ENCODE measurements at regions not wholly inside any gene's neighbourhood (a gene's known extent, or its start where the extent isn't known, plus 50 kb on each side); places are given as distances from the start of the nearest gene placed in this dataset.

DNA sequence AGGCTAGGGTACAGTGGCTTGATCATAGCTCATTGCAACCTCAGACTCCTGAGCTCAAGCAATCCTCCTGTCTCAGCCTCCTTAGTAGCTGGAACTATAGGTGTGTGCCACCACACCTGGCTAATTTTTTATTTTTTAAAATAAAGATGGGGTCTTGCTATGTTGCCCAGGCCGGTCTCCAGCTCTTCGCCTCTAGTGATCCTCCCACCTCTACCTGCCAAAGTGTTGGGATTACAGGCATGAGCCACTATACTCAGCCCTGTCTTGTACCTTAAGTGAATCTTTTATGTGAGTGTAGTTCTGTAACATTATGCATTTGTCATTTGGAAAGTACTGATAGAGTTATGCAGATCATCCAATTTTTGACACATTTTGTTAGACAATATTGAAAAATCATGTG, 66.9 kb upstream of the C15orf39 start:
- no peak for ATAC-seq
- no peak for DNase-seq

DNA sequence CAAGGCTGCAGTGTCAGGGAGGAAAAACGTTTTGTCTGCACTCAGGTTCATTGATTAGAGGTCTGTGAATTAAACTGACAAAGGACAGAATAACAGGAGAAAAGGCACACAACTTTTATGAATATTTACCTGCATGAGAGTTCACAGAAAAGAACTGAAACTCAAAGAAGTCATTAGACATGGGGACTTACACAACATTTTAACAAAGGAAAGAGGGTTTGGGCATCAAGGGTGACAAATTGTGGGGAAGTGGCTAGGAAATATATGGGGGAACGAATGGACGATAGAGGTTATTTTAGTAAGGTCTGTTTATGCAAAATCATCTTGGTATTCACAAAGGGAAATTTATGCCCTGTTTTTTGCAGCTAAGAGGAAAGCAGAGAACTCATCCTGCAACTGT, 65.6 kb upstream of the C15orf39 start:
- ATAC-seq (no peak), DNase-seq (no peak)

DNA sequence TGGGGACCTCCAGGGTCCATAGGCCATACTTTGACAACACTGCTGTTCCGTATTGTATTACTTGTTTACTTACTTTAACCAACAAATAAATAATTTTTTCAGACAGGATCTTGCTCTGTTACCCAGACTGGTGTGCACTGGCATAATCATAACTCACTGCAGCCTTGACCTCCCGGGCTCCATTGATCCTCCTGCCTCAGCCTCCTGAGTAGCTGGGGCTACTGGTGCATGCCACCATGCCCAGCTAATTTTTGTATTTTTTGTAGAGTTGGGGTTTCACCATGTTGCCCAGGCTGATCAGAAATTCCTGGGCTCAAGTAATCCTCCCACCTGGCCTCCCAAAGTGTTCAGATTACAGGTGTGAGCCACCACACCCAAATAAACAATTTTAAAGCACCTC, 64.9 kb upstream of the C15orf39 start:
- ATAC-seq = no peak
- no peak for DNase-seq

DNA sequence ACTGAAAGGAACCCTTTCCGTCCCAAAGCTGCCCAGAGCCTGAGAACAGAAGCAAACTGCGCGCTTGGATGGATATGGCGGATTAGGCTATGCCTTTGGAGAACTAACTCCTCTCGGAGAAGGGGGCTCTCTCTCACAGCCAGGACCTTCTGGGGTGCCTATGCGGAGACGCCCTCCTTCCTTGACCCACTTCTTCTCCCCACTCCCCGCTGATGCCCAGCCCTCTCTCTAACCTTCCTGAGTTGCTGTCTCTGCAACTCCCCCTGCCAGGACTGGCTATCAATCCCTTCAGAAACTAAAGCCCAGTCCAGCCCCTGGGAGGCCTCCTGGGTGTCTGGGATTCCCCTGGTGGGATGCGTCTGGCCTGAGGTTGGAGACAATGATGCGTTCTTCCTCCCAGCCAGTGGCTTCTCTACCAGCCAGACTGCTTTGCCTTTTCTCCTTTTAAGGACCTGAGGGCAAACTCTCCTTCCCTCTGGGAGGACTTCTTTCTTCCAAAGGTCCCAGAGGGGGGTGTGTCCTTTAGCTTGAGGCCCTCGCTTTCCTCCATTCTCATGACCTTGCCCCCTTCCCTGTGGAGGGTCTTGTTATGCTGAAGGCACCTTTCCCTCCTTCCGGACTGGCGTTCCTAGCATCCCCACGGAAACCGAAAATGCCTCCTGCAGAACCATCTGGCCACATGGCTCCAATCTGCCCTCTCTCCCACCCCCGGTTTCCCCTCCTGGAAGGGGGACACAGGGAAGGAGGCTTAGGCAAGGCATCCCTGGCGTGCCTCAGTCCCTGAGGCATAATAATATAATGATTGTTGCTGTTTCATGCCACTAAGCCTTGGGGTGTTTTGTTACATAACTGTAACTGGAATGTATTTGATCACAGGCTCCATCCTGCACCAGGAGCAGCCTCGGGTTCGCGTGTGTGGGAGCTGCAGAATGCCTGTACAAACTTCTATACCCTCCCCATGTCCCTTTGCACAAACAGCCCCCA, 63.4 kb upstream of the C15orf39 start:
- ATAC-seq (no peak), DNase-seq (no peak)

DNA sequence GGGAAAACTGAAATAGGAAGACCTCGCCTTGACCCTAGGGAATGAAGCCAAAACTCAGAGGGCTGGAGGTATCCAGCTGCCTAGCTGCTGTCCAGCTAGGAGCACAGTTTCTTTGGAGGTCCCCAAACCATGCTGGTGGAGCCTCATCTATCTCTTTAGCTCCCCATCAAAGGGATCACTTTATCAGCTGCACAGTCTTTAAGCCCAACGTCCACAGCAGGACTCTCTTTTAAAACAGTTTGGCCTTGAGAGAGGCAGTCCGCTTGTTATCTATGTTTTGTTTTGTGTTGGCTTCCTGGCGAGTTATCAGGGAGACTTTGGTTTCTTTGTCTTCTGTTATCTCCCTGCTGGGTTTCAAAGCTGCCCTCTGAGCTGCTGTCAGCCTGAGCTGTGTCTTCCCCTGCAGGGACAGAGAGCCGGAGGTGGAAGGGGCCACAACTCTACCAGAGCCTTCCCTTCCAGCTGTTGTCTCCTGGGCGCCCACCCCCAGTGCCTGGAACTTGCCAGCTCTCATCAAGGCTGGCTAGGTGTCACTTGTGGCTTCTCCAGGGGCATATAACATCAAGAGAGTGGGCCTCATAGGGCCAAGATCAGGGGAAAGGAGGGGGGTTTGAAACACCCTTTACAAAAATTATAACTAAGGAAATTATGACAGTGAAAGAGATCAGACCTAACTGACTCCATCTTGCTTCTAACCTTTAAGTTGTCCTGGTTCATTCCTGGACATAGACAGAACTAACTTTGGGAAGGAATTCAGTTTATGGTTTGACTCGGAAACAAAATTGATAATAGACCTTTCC, 61.4 kb upstream of the C15orf39 start:
- ATAC-seq (no peak), DNase-seq (no peak)

DNA sequence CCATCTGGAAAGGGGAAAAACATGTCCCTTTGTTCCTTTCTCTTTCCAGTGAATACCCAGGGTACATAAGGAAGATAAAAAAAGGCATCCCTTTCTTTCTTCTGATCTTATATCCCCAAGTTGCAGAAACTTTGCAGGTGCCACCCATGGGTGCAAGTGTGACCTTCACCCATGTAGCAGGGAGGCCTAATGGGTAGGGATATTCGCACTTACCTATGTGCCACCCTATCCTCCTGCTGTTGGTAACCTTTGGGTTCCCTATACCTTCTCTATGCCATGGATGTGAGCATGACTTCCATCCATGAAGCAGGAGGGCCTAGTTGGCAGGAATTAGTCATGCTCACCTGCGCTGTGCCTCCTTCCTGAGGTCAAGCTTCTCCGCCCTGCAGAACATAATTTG, 59.2 kb upstream of the C15orf39 start:
- no peak for DNase-seq
- no peak for ATAC-seq

DNA sequence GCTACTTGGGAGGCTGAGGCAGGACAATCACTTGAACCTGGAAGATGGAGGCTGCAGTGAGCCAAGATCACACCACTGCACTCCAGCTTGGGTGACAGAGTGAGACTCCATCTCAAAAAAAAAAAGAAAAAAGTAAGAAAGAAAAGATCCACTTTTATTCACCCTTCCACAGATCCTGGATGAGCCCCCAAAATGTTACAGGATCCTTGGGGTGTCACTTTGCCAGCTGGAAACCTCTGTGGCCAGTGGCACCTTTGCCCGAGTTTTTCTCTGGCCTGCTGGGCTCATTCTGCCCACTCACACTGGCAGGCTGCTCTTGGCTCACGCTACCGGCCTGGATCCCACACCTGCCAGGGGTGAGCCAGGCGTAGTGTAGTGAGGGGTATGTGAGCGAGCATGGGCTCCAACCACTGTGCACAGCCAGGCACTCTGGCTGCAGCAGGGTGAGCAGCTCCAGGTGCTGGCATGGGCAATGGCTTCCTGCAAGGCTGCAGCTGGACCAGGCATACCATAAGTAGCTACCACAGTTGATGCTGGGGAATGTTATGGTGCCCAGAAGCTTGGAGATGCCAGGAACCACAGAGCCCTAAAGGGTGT, 57.8 kb upstream of the C15orf39 start:
- DNase-seq (no peak), ATAC-seq (peak; percentile 19)

DNA sequence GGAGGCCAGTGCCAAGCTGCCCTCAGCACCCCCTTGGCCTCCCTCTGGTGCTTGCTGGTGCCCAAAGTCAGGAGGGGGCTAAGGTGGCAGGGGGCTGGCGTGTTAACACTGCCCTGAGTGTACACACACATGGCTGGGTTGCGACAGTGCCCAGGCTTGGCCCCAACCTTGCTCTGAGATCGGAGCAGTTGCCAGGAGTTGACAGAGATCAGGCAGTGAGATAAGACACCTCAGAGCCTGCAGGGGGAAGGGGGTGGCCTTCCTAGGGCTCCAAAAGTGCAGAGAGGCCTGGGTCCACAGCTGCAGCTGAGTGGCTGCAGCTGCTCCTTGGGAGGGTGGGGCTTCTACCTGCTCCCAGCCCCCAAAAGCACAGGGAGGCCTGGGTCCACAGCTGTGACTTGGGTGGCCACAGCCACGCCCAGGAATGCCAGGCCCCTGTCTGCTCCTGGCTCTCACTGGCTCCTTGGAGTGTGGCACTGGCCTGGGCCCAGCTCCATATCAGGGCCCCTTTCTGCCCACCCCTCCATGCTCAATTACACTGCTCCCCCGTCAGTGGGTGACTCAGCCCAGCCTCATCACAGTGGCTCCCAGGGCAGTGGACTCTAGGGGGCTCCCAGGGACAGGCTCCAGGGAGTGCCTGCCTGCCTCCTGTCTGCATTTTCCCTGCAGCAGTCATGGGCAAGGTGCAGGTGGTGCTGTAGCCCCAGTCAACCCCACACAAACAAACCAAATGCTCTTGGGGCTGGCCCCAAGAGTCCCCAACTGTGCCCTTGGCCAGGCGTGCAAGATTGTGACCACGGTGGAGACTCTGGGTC, 56.4 kb upstream of the C15orf39 start:
- ATAC-seq (no peak), DNase-seq (no peak)

DNA sequence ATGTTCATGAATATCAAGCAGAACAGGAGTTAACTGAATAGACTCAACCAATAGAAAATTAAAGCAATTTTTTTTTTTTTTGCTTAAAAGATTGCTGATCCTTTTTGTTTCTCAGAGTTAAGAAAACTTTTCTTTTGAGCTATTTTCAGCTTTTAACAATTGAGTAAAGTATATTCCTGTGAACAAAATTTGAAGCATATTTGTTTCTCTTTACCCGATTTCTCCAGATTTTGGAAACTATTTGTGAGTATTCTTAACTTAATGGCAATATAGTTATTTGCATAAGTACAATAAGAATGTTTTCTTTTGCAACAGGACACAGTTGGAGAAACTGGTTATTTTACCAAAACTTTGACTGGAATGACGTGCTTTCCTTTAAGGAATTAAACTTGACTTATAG, 53.4 kb upstream of the C15orf39 start:
- DNase-seq = no peak
- ATAC-seq = no peak

DNA sequence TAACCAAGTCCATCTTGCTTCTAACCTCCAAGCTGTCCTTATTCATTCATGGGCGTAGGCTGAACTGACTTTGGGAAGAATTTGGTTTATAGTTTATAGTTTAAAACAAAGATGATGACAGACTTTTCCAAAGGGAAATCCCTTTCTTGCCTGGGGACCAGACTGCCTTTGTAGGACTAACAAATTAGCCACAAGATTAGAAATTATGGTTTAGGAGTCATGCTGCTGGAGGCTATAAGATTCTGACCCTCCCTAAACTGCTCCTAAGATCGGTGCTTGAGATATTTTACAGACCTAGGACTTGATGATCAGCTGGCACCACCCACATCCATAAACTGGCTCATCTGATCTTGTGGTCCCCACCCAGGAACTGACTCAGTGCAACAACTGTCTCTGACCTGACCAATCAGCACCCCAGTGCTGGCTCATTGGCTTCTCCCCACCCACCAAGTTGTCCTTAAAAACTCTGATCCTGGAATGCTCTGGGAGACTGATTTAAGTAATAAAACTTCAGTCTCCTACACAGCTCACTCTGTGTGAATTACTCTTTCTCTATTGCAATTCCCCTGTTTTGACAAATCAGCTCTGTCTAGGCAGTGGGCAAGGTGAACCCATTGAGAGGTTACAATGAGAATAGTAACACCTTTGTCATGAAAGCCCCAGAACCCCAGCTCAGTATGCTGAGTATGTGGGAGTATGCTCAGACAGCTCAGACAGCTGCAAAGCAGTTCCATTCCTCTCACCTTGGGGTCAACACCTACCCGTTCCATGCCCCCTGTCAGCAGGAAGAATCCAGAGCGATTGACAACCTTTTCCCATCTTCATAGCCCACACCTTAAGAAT, 51.6 kb upstream of the C15orf39 start:
- peak; percentile 69 for ATAC-seq
- no peak for DNase-seq

DNA sequence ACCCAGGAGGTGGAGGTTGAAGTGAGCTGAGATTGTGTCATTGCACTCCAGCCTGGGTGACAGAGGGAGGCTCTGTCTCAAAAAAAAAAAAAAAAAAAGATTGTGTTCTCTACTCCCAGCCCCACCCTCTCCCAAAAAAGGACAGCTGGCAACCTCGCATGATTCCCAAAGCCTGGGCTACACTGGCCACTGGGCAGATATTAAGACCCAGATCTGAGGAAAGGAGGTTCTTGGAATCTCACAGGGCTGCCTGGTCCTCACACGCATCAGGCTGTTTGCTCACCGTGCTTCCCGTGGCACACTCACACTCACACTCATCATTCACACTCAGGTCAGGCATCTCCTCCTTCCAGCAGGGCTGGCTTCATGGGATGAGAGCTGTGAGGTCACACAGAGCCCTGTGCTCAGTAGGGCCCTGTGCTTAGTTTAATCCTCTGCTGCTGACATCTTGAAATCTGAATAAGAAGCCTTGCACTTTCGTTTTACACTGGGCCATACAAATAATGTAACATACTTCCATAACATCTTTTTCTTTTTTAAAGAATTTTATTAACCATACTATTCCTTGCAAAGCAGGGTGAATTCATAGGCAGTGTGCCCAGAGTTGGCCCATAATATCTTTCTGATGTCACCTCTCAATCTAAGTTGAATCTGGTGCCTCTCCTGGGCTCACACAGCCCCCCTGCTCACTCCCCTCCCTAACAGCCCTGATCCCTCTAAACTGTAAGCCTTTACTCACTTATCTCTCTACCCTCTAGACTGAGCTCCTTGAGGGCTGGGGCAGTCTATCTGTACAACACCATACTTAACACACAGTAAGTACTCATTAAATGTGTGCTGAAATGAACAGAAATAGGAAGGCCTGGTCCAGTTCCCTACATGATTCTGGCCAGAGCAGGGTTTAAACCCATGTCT, 50.2 kb upstream of the C15orf39 start:
- no peak for ATAC-seq
- no peak for DNase-seq
